Gastroesophageal sphincter (tissue), 3 donors: ENCODE measurements at regions not wholly inside any gene's neighbourhood (a gene's known extent, or its start where the extent isn't known, plus 50 kb on each side); places are given as distances from the start of the nearest gene placed in this dataset.

Source experiments
- CTCF ChIP-seq, 4 experiments: fragments of 200-600 bp in 2 of 4; fragments of 450-650 bp in 2 of 4; sonication (generic) in 1 of 4; IDR thresholded peaks; one replicate each; pipeline ENCODE4 v1.5.1; 2017 to 2019; ENCODE audit warnings: antibody characterized with exemption in 4 of 4, mild to moderate bottlenecking in 2 of 4, moderate library complexity in 2 of 4
- EP300 ChIP-seq: sonication (generic); formaldehyde crosslinking; IDR thresholded peaks from one replicate; pipeline ENCODE4 v1.6.1; 2017; ENCODE audit warnings: antibody characterized with exemption, mild to moderate bottlenecking
- POLR2A ChIP-seq, 2 donors: fragments of 450-650 bp; IDR thresholded peaks; one replicate each; pipeline ENCODE4 v1.6.1; 2017; ENCODE audit warnings: antibody characterized with exemption in 2 of 2, mild to moderate bottlenecking in 2 of 2, moderate library complexity in 1 of 2
- POLR2AphosphoS5 ChIP-seq: sonication (generic); formaldehyde crosslinking; IDR thresholded peaks from one replicate; pipeline ENCODE4 v1.6.1; 2017; ENCODE audit warnings: antibody characterized with exemption

- TF ChIP-seq POLR2AphosphoS5 (no peak), CTCF (IDR thresholded peaks at IDR 0.05) (no peak), POLR2A (IDR thresholded peaks at IDR 0.05) (no peak), EP300 (no peak)
Observed at GRCh38 chr10:29112827-29113615, 175.8 kb upstream of the LYZL1 start.
